ENCODE measurements at regions not wholly inside any gene's neighbourhood (a gene's known extent, or its start where the extent isn't known, plus 50 kb on each side); places are given as distances from the start of the nearest gene placed in this dataset.

- TF ChIP-seq POLR2A (IDR thresholded peaks at IDR 0.05) (no peak), CTCF (IDR thresholded peaks at IDR 0.05) (no peak)
Measured at GRCh38 chr12:13812168-13812567, 169.2 kb downstream of the GRIN2B start.
